CD14-positive monocyte (primary cell): ENCODE measurements at regions not wholly inside any gene's neighbourhood (a gene's known extent, or its start where the extent isn't known, plus 50 kb on each side); places are given as distances from the start of the nearest gene placed in this dataset.

Experiments used
- DNase-seq, 3 donors: peaks; one replicate each; pipeline ENCODE4 v3.0.0-alpha.2; 2011 to 2022
- H2AFZ ChIP-seq: 2 replicates; pipeline ENCODE4 v1.6.0; 2012; ENCODE audit warnings: mild to moderate bottlenecking, low read depth, low read length, inconsistent platforms; ENCODE audit not compliant: insufficient read depth, poor library complexity, severe bottlenecking
- H3K27ac ChIP-seq, 2 donors: 1 replicate in 1 of 2; 2 replicates in 1 of 2; pipeline ENCODE4 v1.5.1; 2012 to 2013; ENCODE audit warnings: low read length in 2 of 2, control low read depth in 1 of 2, inconsistent platforms in 1 of 2, low read depth in 1 of 2, mild to moderate bottlenecking in 1 of 2
- H3K27me3 ChIP-seq, 2 donors: one replicate each; pipeline versions ENCODE4 v1.6.0 to v1.6.1; 2011 to 2013; ENCODE audit warnings: low read length in 2 of 2; ENCODE audit not compliant: control insufficient read depth in 2 of 2, insufficient read depth in 2 of 2
- H3K36me3 ChIP-seq, 2 donors: replicated peaks in 1 of 2; 1 replicate in 1 of 2; 2 replicates in 1 of 2; pipeline versions ENCODE4 v1.5.1 to v1.6.1; 2012 to 2013; ENCODE audit warnings: low read length in 2 of 2, control low read depth in 1 of 2, inconsistent platforms in 1 of 2, mild to moderate bottlenecking in 1 of 2; ENCODE audit not compliant: insufficient read depth in 2 of 2, control insufficient read depth in 1 of 2
- H3K4me1 ChIP-seq, 2 donors: 1 replicate in 1 of 2; 2 replicates in 1 of 2; pipeline versions ENCODE4 v1.5.1 to v1.6.1; 2012 to 2013; ENCODE audit warnings: low read length in 2 of 2, control low read depth in 1 of 2, inconsistent platforms in 1 of 2, mild to moderate bottlenecking in 1 of 2, moderate library complexity in 1 of 2; ENCODE audit not compliant: insufficient read depth in 2 of 2, control insufficient read depth in 1 of 2
- H3K4me2 ChIP-seq: replicated peaks from 2 replicates; pipeline ENCODE3; 2012; ENCODE audit warnings: low read length, moderate library complexity, mild to moderate bottlenecking; ENCODE audit not compliant: poor library complexity, severe bottlenecking; ENCODE audit errors: extremely low read depth
- H3K4me3 ChIP-seq, 3 experiments: fragments of 200-600 bp in 1 of 3; sonication (generic) in 1 of 3; replicated peaks in 1 of 3; 1 replicate in 2 of 3; 2 replicates in 1 of 3; pipeline ENCODE4 v1.5.1; 2011 to 2013; ENCODE audit warnings: low read length in 3 of 3, mild to moderate bottlenecking in 3 of 3, control low read depth in 2 of 3, low read depth in 2 of 3, inconsistent platforms in 1 of 3, moderate library complexity in 1 of 3
- H3K79me2 ChIP-seq: 2 replicates; pipeline ENCODE4 v1.6.0; 2012; ENCODE audit warnings: mild to moderate bottlenecking, control low read depth, inconsistent platforms, low read length, moderate library complexity; ENCODE audit not compliant: insufficient read depth
- H3K9ac ChIP-seq: 2 replicates; pipeline ENCODE4 v1.6.0; 2017; ENCODE audit warnings: low read length, mild to moderate bottlenecking; ENCODE audit not compliant: insufficient read depth, poor library complexity, severe bottlenecking
- H3K9me3 ChIP-seq, 2 donors: replicated peaks in 1 of 2; 1 replicate in 1 of 2; 2 replicates in 1 of 2; pipeline versions ENCODE4 v1.5.1 to v1.6.1; 2012 to 2013; ENCODE audit warnings: low read length in 2 of 2, control low read depth in 1 of 2; ENCODE audit not compliant: control insufficient read depth in 1 of 2, insufficient read depth in 1 of 2
- H4K20me1 ChIP-seq: 2 replicates; pipeline ENCODE4 v1.6.0; 2012; ENCODE audit warnings: mild to moderate bottlenecking, low read length, control low read depth, moderate library complexity; ENCODE audit not compliant: insufficient read depth
- H3K27ac Mint-ChIP-seq, 7 donors: one replicate each; pipeline ENCODE4 v1.8.0; 2020; ENCODE audit warnings: mild to moderate bottlenecking in 7 of 7, mixed read lengths in 7 of 7, moderate library complexity in 6 of 7, inconsistent platforms in 2 of 7
- H3K27me3 Mint-ChIP-seq, 3 donors: one replicate each; pipeline ENCODE4 v1.8.0; 2021 to 2022; ENCODE audit warnings: low read depth in 3 of 3, mild to moderate bottlenecking in 3 of 3, mixed read lengths in 3 of 3, moderate library complexity in 3 of 3, inconsistent platforms in 1 of 3
- H3K36me3 Mint-ChIP-seq, 2 donors: one replicate each; pipeline ENCODE4 v1.8.0; 2020; ENCODE audit warnings: mixed read lengths in 2 of 2, inconsistent platforms in 1 of 2, mild to moderate bottlenecking in 1 of 2
- H3K4me1 Mint-ChIP-seq: one replicate; pipeline ENCODE4 v1.8.0; 2020; ENCODE audit warnings: mild to moderate bottlenecking, mixed read lengths
- H3K4me3 Mint-ChIP-seq, 2 donors: one replicate each; pipeline ENCODE4 v1.8.0; 2020; ENCODE audit warnings: mild to moderate bottlenecking in 2 of 2, mixed read lengths in 2 of 2, moderate library complexity in 1 of 2
- H3K9me3 Mint-ChIP-seq, 7 donors: one replicate each; pipeline ENCODE4 v1.8.0; 2020 to 2022; ENCODE audit warnings: mixed read lengths in 7 of 7, mild to moderate bottlenecking in 6 of 7, moderate library complexity in 6 of 7, inconsistent platforms in 2 of 7
- WGBS: methylation state at CpG from one replicate; pipeline ENCODE4 v1.1.5; 2013; ENCODE audit warnings: missing lambda C conversion rate; ENCODE audit not compliant: insufficient coverage; 5-methylcytosine and 5-hydroxymethylcytosine counted together
- intact Hi-C, 2 donors: fragments of 100-400 bp; cut with micrococcal nuclease; formaldehyde crosslinking; loops; one replicate each; pipeline versions ENCODE4 v1.15.0 to v1.15.1; 2023
- TF ChIP-seq, protein P1 (sequence below): fragments of 200-600 bp; IDR thresholded peaks from one replicate; pipeline ENCODE4 v1.8.0; 2022; ENCODE audit warnings: antibody characterized with exemption, mild to moderate bottlenecking

DNA sequence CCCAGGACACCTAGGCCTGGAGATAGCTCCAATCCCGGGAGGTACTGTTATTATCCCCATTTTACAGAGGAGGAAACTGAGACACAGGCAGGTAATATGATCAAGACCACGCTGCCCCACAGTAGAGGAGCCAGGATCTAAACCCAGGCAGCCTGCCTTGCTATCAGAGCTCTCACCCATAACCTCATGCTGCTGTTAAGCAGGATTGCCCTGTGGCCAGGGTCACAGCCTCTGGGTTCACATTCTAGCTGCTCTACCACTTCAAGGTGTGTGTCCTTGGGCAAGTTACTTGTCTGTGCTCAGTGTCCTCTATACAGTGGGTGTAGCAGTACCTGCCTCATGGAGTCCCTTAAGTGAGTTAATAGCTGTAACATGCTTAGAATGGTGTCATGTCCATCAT lies 1015.3 kb downstream of the KCNJ18 start:
- H3K27me3 Mint-ChIP-seq: no peaks in the 10 kb centered on the region
- no peak overlapping the region for H3K27ac Mint-ChIP-seq
- no peaks in the 10 kb centered on the region for H4K20me1 ChIP-seq
- H3K36me3 ChIP-seq: no peaks in the 10 kb centered on the region
- 61% methylated on average over 2 of the region's 2 CpGs for WGBS
- H3K79me2 ChIP-seq: no peaks in the 10 kb centered on the region
- TF ChIP-seq, protein P1, sequence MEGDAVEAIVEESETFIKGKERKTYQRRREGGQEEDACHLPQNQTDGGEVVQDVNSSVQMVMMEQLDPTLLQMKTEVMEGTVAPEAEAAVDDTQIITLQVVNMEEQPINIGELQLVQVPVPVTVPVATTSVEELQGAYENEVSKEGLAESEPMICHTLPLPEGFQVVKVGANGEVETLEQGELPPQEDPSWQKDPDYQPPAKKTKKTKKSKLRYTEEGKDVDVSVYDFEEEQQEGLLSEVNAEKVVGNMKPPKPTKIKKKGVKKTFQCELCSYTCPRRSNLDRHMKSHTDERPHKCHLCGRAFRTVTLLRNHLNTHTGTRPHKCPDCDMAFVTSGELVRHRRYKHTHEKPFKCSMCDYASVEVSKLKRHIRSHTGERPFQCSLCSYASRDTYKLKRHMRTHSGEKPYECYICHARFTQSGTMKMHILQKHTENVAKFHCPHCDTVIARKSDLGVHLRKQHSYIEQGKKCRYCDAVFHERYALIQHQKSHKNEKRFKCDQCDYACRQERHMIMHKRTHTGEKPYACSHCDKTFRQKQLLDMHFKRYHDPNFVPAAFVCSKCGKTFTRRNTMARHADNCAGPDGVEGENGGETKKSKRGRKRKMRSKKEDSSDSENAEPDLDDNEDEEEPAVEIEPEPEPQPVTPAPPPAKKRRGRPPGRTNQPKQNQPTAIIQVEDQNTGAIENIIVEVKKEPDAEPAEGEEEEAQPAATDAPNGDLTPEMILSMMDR: no peak
- H3K4me3 ChIP-seq: no peak overlapping the region
- no peaks in the 10 kb centered on the region for H3K4me1 Mint-ChIP-seq
- no peak overlapping the region for H3K4me3 Mint-ChIP-seq
- no peak overlapping the region for H2AFZ ChIP-seq
- peaks cover 57 to 80% of the 10 kb centered on the region in 2 donors for H3K9me3 ChIP-seq
- no peaks in the 10 kb centered on the region for H3K36me3 Mint-ChIP-seq
- H3K9ac ChIP-seq: no peak overlapping the region
- intact Hi-C loops: no loop called here
- H3K4me1 ChIP-seq: no peaks in the 10 kb centered on the region
- no peak for DNase-seq
- no peak overlapping the region for H3K27ac ChIP-seq
- no peaks in the 10 kb centered on the region for H3K27me3 ChIP-seq
- H3K9me3 Mint-ChIP-seq: peaks cover 25 to 57% (median 34%) of the 10 kb centered on the region in 7 donors
- H3K4me2 ChIP-seq: no peak overlapping the region

DNA sequence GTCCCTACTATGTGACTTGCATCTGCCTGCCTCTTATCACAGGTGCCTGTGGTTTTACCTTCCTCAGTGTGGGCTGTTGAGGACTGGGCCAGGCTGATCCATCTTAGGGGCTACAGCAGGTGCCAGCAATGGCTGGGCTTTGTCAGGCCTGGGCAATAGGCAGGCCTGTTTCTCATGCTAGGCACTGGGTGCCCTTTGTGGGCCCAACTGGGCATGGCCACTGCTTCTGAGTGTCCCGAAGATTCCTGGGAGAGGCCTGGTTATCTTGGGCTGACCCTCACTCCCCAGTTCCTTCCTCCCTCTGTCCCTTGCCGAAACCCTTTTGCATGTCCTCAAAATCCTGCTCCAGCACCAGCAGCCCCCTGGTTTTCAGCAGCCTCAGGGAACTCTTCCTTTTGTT lies 1024.9 kb downstream of the KCNJ18 start:
- Histone ChIP-seq H3K9me3 (peaks cover 50 to 62% of the 10 kb centered on the region in 2 donors), H3K27ac (no peak overlapping the region), H3K4me3 (no peak overlapping the region), H4K20me1 (no peaks in the 10 kb centered on the region), H2AFZ (no peak overlapping the region), H3K4me1 (no peaks in the 10 kb centered on the region), H3K36me3 (no peaks in the 10 kb centered on the region), H3K4me2 (no peak overlapping the region), H3K9ac (no peak overlapping the region), H3K79me2 (no peaks in the 10 kb centered on the region), H3K27me3 (no peaks in the 10 kb centered on the region)
- Mint-ChIP-seq H3K4me1 (no peaks in the 10 kb centered on the region), H3K27ac (no peak overlapping the region), H3K36me3 (no peaks in the 10 kb centered on the region), H3K4me3 (no peak overlapping the region), H3K27me3 (peaks cover 0 to 1% (median 0%) of the 10 kb centered on the region in 3 donors), H3K9me3 (peaks cover 23 to 45% (median 38%) of the 10 kb centered on the region in 7 donors)
- TF ChIP-seq, protein P1: no peak
- no peak for DNase-seq
- 93% methylated on average over 2 of the region's 2 CpGs for WGBS
- intact Hi-C loops: no loop called here
